IMR-90 (cell line): ENCODE measurements at regions not wholly inside any gene's neighbourhood (a gene's known extent, or its start where the extent isn't known, plus 50 kb on each side); places are given as distances from the start of the nearest gene placed in this dataset.

Experiments
- ATAC-seq: fragments of 200-7000 bp; cut with Tn5 transposase; 2 replicates; pipeline ENCODE4 v1.9.1; 2020; ENCODE audit warnings: low read depth, mild to moderate bottlenecking, moderate library complexity
- BruUV-seq: library from RNA; stranded (reverse); fragments of 400-500 nt; replicated peaks from 2 replicates; lab custom pipeline; 2021; lab: Mats Ljungman, UMichigan
- CTCF ChIA-PET: fragments of 300-600 bp; formaldehyde crosslinking; extraction: SDS; loops from one replicate; lab custom pipeline; 2021; ENCODE audit warnings: antibody characterized with exemption; lab: Yijun Ruan, JAX
- POLR2A ChIA-PET: fragments of 300-600 bp; sonication (Branson Sonifier 250); formaldehyde crosslinking; loops from one replicate; lab custom pipeline; 2022; ENCODE audit warnings: antibody characterized with exemption; ENCODE audit not compliant: unreplicated experiment; lab: Charles Lee
- DNase-seq: peaks from one replicate; pipeline ENCODE4 v3.0.0; 2013
- H2AFZ ChIP-seq: replicated peaks from 2 replicates; pipeline ENCODE3; 2013; ENCODE audit warnings: low read length, mild to moderate bottlenecking; ENCODE audit not compliant: poor library complexity
- H2AK5ac ChIP-seq: 2 replicates; pipeline ENCODE4 v1.6.1; 2013; ENCODE audit warnings: low read depth, low read length, inconsistent platforms
- H2AK9ac ChIP-seq: replicated peaks from 2 replicates; pipeline ENCODE3; 2013; ENCODE audit warnings: mild to moderate bottlenecking, low read depth, low read length, moderate library complexity; ENCODE audit not compliant: poor library complexity
- H2BK120ac ChIP-seq: 2 replicates; pipeline ENCODE4 v1.6.1; 2013; ENCODE audit warnings: low read depth, low read length, inconsistent platforms
- H2BK15ac ChIP-seq: 3 replicates; pipeline ENCODE4 v1.6.1; 2013; ENCODE audit warnings: low read depth, low read length, inconsistent platforms
- H2BK20ac ChIP-seq: 2 replicates; pipeline ENCODE4 v1.6.1; 2013; ENCODE audit warnings: low read depth, mild to moderate bottlenecking, inconsistent platforms, low read length, moderate library complexity
- H2BK5ac ChIP-seq: 2 replicates; pipeline ENCODE4 v1.6.1; 2013; ENCODE audit warnings: mild to moderate bottlenecking, low read depth, low read length, inconsistent platforms; ENCODE audit not compliant: poor library complexity, severe bottlenecking
- H3K14ac ChIP-seq: replicated peaks from 2 replicates; pipeline ENCODE4 v1.6.1; 2013; ENCODE audit warnings: low read depth, low read length, inconsistent platforms
- H3K18ac ChIP-seq: 2 replicates; pipeline ENCODE4 v1.6.1; 2013; ENCODE audit warnings: low read depth, low read length, control low read depth
- H3K23ac ChIP-seq: 2 replicates; pipeline ENCODE4 v1.6.1; 2013; ENCODE audit warnings: low read depth, low read length, inconsistent platforms
- H3K27ac ChIP-seq: 2 replicates; pipeline ENCODE4 v1.5.1; 2013; ENCODE audit warnings: mild to moderate bottlenecking, control low read depth, low read length; ENCODE audit not compliant: insufficient read depth
- H3K27me3 ChIP-seq: 2 replicates; pipeline ENCODE4 v1.6.1; 2013; ENCODE audit warnings: low read length; ENCODE audit not compliant: control insufficient read depth, insufficient read depth
- H3K36me3 ChIP-seq: 2 replicates; pipeline ENCODE4 v1.6.1; 2013; ENCODE audit warnings: low read length, mixed read lengths; ENCODE audit not compliant: control insufficient read depth, insufficient read depth
- H3K4ac ChIP-seq: 2 replicates; pipeline ENCODE4 v1.6.1; 2013; ENCODE audit warnings: low read depth, low read length, inconsistent platforms
- H3K4me1 ChIP-seq: 2 replicates; pipeline ENCODE4 v1.6.1; 2013; ENCODE audit warnings: low read length, mixed read lengths; ENCODE audit not compliant: control insufficient read depth, insufficient read depth
- H3K4me2 ChIP-seq: 2 replicates; pipeline ENCODE4 v1.6.1; 2013; ENCODE audit warnings: low read depth, mild to moderate bottlenecking, control low read depth, low read length, moderate library complexity
- H3K4me3 ChIP-seq: 2 replicates; pipeline ENCODE4 v1.5.1; 2013; ENCODE audit warnings: low read depth, mild to moderate bottlenecking, control low read depth, low read length, moderate library complexity; ENCODE audit not compliant: insufficient read depth
- H3K56ac ChIP-seq: 2 replicates; pipeline ENCODE4 v1.6.1; 2013; ENCODE audit warnings: low read length, inconsistent platforms; ENCODE audit not compliant: insufficient read depth; ENCODE audit errors: extremely low read depth
- H3K79me1 ChIP-seq, 2 experiments: 2 replicates each; pipeline ENCODE4 v1.6.1; 2013; ENCODE audit warnings: low read length in 2 of 2, inconsistent platforms in 1 of 2, low read depth in 1 of 2
- H3K9ac ChIP-seq: 2 replicates; pipeline ENCODE4 v1.6.1; 2013; ENCODE audit warnings: low read depth, low read length, control low read depth
- H3K9me1 ChIP-seq: 2 replicates; pipeline ENCODE4 v1.6.1; 2013; ENCODE audit warnings: low read length, inconsistent platforms; ENCODE audit not compliant: insufficient read depth
- H3K9me3 ChIP-seq: 2 replicates; pipeline ENCODE4 v1.6.1; 2013; ENCODE audit warnings: low read length; ENCODE audit not compliant: control insufficient read depth, insufficient read depth
- H4K20me1 ChIP-seq: 2 replicates; pipeline ENCODE4 v1.6.1; 2013; ENCODE audit warnings: low read length, inconsistent platforms; ENCODE audit not compliant: insufficient read depth
- H4K5ac ChIP-seq: 2 replicates; pipeline ENCODE4 v1.6.1; 2013; ENCODE audit warnings: mild to moderate bottlenecking, low read depth, low read length, control low read depth
- H4K8ac ChIP-seq, 2 experiments: 2 replicates each; pipeline ENCODE4 v1.6.1; 2013; ENCODE audit warnings: low read depth in 2 of 2, low read length in 2 of 2, control low read depth in 1 of 2, inconsistent platforms in 1 of 2
- H4K91ac ChIP-seq: 2 replicates; pipeline ENCODE4 v1.6.1; 2013; ENCODE audit warnings: low read depth, low read length, inconsistent platforms; ENCODE audit not compliant: insufficient read depth
- BHLHE40 ChIP-seq: fragments of 150-350 bp; IDR thresholded peaks from 2 replicates; pipeline ENCODE4 v1.6.1; 2016; ENCODE audit warnings: mild to moderate bottlenecking, low read depth, low read length
- CHD1 ChIP-seq: IDR thresholded peaks from 2 replicates; pipeline ENCODE4 v1.6.1; 2012; ENCODE audit warnings: low read depth, low read length, improper control_type of control experiment
- ELK1 ChIP-seq: fragments of 150-350 bp; IDR thresholded peaks from 2 replicates; pipeline ENCODE4 v1.6.1; 2016; ENCODE audit warnings: low read depth, mild to moderate bottlenecking, low read length, moderate library complexity, borderline replicate concordance
- FOS ChIP-seq: fragments of 150-350 bp; IDR thresholded peaks from 2 replicates; pipeline ENCODE4 v1.6.1; 2016; ENCODE audit warnings: low read depth, low read length
- MAFK ChIP-seq: IDR thresholded peaks from 2 replicates; pipeline ENCODE4 v1.6.1; 2012; ENCODE audit warnings: low read depth, low read length, improper control_type of control experiment
- MAZ ChIP-seq: IDR thresholded peaks from 2 replicates; pipeline ENCODE4 v1.6.1; 2012; ENCODE audit warnings: low read depth, mild to moderate bottlenecking, low read length, improper control_type of control experiment, moderate library complexity, borderline replicate concordance
- MXI1 ChIP-seq: IDR thresholded peaks from 2 replicates; pipeline ENCODE4 v1.6.1; 2012; ENCODE audit warnings: low read depth, mild to moderate bottlenecking, low read length, moderate library complexity, borderline replicate concordance
- NFE2L2 ChIP-seq: fragments of 150-350 bp; IDR thresholded peaks from 2 replicates; pipeline ENCODE4 v1.6.1; 2016; ENCODE audit warnings: low read depth, mild to moderate bottlenecking, low read length
- POLR2A ChIP-seq: IDR thresholded peaks from 2 replicates; pipeline ENCODE4 v1.6.1; 2012; ENCODE audit warnings: mild to moderate bottlenecking, low read depth, low read length
- RAD21 ChIP-seq: IDR thresholded peaks from 2 replicates; pipeline ENCODE4 v1.6.1; 2012; ENCODE audit warnings: low read length, improper control_type of control experiment
- RCOR1 ChIP-seq: IDR thresholded peaks from 2 replicates; pipeline ENCODE4 v1.6.1; 2012; ENCODE audit warnings: mild to moderate bottlenecking, low read length, improper control_type of control experiment; ENCODE audit not compliant: insufficient replicate concordance
- RFX5 ChIP-seq: IDR thresholded peaks from 2 replicates; pipeline ENCODE4 v1.8.0; 2012; ENCODE audit warnings: low read depth, mild to moderate bottlenecking, low read length, moderate library complexity
- SMC3 ChIP-seq: fragments of 150-350 bp; IDR thresholded peaks from 2 replicates; pipeline ENCODE4 v1.6.1; 2016; ENCODE audit warnings: low read depth, mild to moderate bottlenecking, antibody characterized with exemption, low read length, moderate library complexity
- USF2 ChIP-seq: fragments of 150-350 bp; IDR thresholded peaks from 2 replicates; pipeline ENCODE4 v1.6.1; 2017; ENCODE audit warnings: mild to moderate bottlenecking, antibody characterized with exemption, low read length, low read depth
- WGBS, 2 experiments: methylation state at CpG; one replicate each; pipeline versions ENCODE4 v1.1.5 to v1.1.7; 2013; ENCODE audit warnings: missing lambda C conversion rate in 2 of 2; ENCODE audit not compliant: insufficient read length in 1 of 2; ENCODE audit errors: extremely low coverage in 2 of 2; 5-methylcytosine and 5-hydroxymethylcytosine counted together
- dilution Hi-C: fragments of 300-500 bp; cut with HindIII; formaldehyde crosslinking; loops from one replicate; pipeline ENCODE4 v1.14.3; 2018; ENCODE audit warnings: low sequenced_read_pairs; ENCODE audit not compliant: unreplicated experiment
- in situ Hi-C: fragments of 300-500 bp; cut with MboI; formaldehyde crosslinking; loops from 3 replicates; pipeline ENCODE4 v1.14.3; 2019; ENCODE audit warnings: low sequenced_read_pairs, inconsistent platforms, mixed read lengths
- intact Hi-C: fragments of 100-400 bp; cut with micrococcal nuclease; formaldehyde crosslinking; loops from 2 replicates; pipeline ENCODE4 v1.10.0; 2022

- H2BK5ac ChIP-seq = peak overlapping the region; percentile 37
- no peak overlapping the region for H3K9ac ChIP-seq
Measured at GRCh38 chr21:36207577-36208320, 51.1 kb downstream of the DOP1B start.

More at GRCh38 chr21:36207577-36208320, 51.1 kb downstream of the DOP1B start:
- Histone ChIP-seq H3K18ac (no peak overlapping the region), H3K27me3 (no peaks in the 10 kb centered on the region), H3K79me1 (peaks cover 9 to 44% of the 10 kb centered on the region in 2 experiments), H3K27ac (no peak overlapping the region; the same call in 1 of the 2 replicates), H3K9me3 (no peaks in the 10 kb centered on the region), H3K4me3 (no peak overlapping the region), H3K4ac (peak overlapping the region; percentile 86), H4K8ac (peak overlapping the region in 1 of 2 experiments; percentile 48; a peak in 1 of 4 replicates), H4K5ac (no peak overlapping the region), H2BK20ac (peak overlapping the region; percentile 69), H2AK5ac (peak overlapping the region; percentile 95), H3K23ac (peak overlapping the region; percentile 39; the same call in 1 of the 2 replicates), H2AK9ac (peak overlapping the region; percentile 81), H2AFZ (peak overlapping the region; percentile 69), H3K4me2 (no peak overlapping the region), H3K56ac (no peak overlapping the region), H3K9me1 (peaks cover 29% of the 10 kb centered on the region), H3K14ac (peak overlapping the region; percentile 55; the same call in 1 of the 2 replicates), H2BK120ac (peak overlapping the region; percentile 75), H3K36me3 (no peaks in the 10 kb centered on the region), H4K91ac (peak overlapping the region; percentile 70), H2BK15ac (peak overlapping the region; percentile 68; the same call in 2 of the 3 replicates), H3K4me1 (peaks cover 36% of the 10 kb centered on the region), H4K20me1 (no peaks in the 10 kb centered on the region)
- ChIA-PET CTCF (interaction anchor here (0.5 kb wide), 1 partner anchor 122 kb away, joined by 6 read pairs; no protein-coding TSS in a partner anchor), POLR2A (no interaction called here)
- in situ Hi-C loops (loop anchor here (10.0 kb wide), 1 partner anchor 53 kb away; the partner anchor contains the start of gene DOP1B), intact Hi-C loops (loop anchor here (5.0 kb wide), 1 partner anchor 50 kb away; the partner anchor contains the start of gene DOP1B), dilution Hi-C loops (no loop called here)
- DNase-seq (peak; percentile 81), ATAC-seq (no peak)
- WGBS, 2 experiments = 84% methylated on average over 9 of the region's 15 CpGs; no CpG with 5 or more reads in 1 of the 2 experiments
- no TSS peak for BruUV-seq
- TF ChIP-seq BHLHE40 (no peak; the same call in 1 of the 2 replicates), RCOR1 (no peak), MXI1 (no peak), MAFK (no peak), MAZ (no peak), RAD21 (no peak), ELK1 (no peak), RFX5 (no peak), POLR2A (no peak), SMC3 (no peak), NFE2L2 (no peak), CHD1 (no peak), FOS (no peak), USF2 (no peak)
